Dermis microvascular lymphatic vessel endothelial cell (primary cell): ENCODE measurements at regions not wholly inside any gene's neighbourhood (a gene's known extent, or its start where the extent isn't known, plus 50 kb on each side); places are given as distances from the start of the nearest gene placed in this dataset.

ENCODE experiments used
- DNase-seq, 2 donors: peaks; one replicate each; pipeline versions ENCODE4 v3.0.0 to v3.0.0-alpha.2; 2010; ENCODE audit warnings: low read depth in 2 of 2

GRCh38 chr6:3527651-3527977 lies 70.8 kb upstream of the SLC22A23 start:
- DNase-seq, result no peak

- no peak for DNase-seq
Measured at GRCh38 chr6:3526962-3527650, 70.3 kb upstream of the SLC22A23 start.

DNA sequence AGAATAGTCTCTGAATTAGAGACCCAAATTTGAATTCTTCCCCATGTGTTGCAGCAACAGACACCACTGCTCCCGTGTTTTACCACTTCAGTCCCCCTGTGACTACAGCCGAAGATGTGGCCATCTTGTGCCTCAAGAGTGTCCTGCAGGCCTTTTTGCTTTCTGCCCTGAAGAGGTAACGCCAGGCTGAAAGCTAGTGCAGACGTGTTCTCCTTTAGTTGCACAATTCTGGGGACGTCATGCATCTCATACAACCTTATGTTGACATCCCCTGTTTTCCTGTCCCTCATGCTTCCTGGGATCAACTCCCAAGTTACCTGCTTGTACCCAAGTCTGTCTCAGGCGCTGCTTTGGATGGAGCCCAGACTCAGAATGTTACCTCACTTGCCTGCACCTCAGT lies 69.1 kb upstream of the SLC22A23 start:
- no peak for DNase-seq

DNA sequence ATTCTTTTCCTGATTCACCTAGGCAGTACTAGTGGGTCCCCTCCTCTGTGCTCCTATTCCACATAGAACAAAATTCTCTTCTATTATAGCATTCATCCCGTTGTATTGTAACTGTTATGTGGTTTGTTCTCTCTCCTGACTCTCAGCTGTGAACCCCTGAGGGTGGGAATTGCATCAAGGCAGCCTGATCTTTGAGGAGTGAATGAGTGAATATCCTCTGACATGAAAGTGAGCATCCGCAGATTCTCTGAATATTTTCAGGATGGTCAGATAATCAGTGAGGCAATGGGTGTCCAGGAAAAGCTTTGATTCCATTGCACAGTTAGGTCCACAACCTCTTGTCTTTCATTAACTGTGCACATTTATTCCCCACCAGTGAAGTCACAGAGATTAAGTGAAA lies 67.6 kb upstream of the SLC22A23 start:
- DNase-seq, result no peak

DNA sequence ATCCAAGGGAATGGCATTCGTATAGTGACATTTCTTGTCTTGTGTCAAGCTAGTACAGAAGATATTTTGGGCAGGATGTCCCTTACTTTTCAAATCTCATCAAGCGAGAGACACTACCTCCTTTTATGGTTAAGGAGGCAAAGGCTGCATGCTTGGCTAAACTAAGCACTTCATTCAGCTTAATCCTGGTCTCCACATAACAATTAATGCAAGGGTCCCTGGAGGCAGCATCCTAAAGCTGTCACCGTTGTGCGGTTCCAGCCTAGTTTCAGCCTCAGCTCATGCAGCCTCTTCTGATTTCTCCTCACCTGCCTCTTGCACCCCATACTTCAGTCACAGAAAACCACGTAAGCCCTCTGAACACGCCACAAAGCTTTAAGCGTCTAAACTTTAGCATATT lies 67.1 kb upstream of the SLC22A23 start:
- DNase-seq, result no peak

GRCh38 chr6:3523271-3523670 lies 66.4 kb upstream of the SLC22A23 start:
- DNase-seq, result no peak

- DNase-seq, result no peak
Measured at GRCh38 chr6:3522561-3523260, 65.9 kb upstream of the SLC22A23 start.

DNA sequence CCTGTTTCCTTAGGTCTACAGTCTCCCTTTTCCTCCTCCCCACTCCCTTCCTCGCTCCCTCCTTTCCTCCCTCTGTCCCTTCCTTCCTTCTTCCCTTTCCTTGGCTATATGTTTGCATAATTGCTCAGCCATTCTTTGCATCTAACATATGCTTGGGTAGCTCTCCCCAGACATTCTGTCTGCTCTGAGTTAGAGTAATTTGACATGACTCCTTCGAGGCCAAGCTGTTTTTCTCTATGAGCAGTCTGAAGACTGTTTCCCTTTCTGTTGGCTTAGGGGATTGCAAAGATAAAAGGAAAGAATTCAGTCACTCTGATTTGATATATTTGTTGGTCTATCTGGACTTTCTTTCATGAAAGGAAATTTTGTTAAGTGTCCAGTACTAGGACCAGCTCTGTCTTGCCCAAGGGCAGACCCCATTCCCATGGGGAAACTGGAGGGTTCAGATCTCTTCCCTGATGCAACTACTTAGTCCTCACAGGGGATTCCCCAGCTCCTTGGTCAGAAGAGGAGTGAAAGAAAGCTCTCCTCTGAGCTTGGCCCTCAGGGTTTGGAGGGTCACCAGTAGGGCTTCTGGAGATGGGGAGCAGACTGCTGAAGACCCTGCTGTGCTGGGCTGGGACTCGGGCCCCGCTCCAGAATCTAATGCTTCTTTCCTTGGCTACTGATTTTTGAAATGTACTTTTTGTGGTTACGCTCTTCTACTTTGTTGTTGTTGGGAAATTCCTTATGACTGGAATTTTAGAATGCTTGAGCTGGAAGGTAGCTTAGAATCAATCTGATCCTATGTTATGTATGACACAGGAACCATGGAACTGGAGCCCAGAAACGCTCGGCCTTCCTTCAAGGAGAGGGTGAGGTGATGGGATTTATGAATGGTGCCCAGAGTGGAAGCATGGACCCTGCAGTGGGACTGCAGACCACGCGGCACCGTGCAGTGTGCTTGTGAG lies 63.7 kb upstream of the SLC22A23 start:
- DNase-seq, result no peak

DNA sequence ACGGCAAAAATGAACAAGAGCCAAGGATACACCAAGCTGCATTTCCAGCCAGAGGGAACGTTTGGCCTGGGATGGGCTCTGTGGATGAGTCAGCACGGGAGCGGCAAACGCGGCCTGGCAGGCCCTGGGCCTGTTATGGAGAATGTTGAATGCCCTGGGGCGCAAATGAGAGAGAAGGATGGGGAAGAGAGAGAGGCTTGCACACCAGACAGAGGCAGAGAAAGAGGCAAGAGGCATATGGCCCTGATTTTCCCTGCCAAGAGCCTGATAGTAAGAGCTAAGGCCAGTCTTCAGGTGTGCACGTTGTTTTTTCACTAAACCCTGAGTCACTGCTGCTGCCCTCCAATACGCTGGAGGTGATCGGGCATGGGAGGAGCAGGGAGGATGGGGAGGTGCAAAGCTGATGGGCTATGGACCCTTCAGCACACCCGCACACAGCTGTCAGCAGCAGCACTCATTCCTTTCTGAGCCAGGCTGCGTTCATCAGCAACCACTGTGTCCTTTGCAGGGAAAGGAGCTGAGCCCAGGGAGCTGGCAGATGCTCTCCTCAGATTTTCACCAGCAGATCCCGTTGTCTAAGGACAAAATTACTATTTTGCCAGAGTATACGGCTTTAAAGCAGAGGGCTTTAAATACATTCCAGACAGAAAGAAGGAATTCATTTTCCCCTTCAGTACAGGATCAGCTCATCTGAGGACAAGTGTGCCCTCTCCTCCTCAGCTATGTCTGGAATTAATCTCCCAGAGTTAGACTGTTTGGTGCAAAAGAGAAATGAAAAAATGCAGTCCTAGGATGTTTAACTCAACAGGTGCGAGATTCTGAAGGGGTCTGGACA lies 61.7 kb upstream of the SLC22A23 start:
- DNase-seq, result peak; percentile 71 to 73

DNA sequence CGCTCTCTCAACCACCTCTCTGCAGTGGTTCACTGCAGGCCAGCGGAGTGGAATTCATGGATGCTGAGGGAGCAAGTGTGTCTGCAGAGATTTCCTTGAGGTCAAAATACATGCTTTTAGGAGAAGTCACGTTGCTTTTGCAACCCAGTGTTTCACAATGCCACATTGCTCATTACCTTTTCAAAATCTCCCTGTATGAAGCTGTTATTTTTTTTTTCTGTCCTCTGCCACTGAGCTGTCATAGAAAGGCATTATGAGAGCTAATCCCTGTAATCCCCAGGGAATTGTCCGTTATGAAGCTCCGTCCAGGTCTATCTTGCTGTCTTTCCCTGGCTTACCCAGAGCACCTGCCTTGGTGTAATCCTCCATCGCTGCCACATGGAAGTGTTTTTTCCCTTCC lies 60.5 kb upstream of the SLC22A23 start:
- DNase-seq, result no peak

GRCh38 chr6:3516092-3516491 lies 59.2 kb upstream of the SLC22A23 start:
- no peak for DNase-seq

GRCh38 chr6:3515669-3516068 lies 58.8 kb upstream of the SLC22A23 start:
- DNase-seq, result no peak

- no peak for DNase-seq
Measured at GRCh38 chr6:3513416-3513815, 56.6 kb upstream of the SLC22A23 start.

- DNase-seq, result no peak
Measured at GRCh38 chr6:3512832-3513231, 56.0 kb upstream of the SLC22A23 start.

DNA sequence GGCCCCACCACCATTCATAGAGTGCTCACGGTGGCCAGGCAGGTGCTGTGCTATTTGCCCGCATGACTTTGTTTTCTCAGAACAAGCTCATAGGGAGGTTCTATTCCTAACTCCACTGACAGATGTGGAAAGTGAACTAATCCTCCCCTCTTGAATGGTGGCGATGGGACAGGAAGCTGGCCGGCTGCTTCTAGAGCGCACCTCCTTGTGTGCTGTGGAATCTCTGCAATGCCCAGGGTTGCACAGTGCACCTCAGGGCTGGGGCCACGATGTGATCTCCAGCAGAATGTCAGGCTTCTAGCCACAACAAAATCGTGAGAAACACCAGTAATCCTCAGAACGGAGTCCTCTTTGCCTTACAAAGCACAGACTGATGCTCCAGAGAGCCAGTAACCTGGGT lies 53.8 kb upstream of the SLC22A23 start:
- no peak for DNase-seq

DNA sequence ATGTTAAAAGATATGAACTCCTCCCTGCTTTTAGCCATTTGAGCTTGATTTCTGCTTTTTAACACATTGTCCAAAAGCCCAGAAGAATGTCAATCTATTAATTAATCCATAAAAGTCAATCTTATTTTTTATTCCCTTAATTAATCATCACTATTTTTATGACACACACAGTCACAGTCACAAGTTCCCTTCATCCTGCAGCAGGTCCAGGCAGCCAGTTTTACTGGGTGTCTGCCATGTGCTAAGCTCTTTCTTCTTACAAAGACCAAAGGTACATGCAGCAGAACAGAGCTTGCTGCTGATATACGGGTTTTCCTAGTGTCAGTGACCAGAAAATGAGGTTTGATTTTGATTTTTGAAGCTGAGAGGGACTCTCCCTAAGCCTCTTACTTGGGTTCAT lies 53.3 kb upstream of the SLC22A23 start:
- no peak for DNase-seq

DNA sequence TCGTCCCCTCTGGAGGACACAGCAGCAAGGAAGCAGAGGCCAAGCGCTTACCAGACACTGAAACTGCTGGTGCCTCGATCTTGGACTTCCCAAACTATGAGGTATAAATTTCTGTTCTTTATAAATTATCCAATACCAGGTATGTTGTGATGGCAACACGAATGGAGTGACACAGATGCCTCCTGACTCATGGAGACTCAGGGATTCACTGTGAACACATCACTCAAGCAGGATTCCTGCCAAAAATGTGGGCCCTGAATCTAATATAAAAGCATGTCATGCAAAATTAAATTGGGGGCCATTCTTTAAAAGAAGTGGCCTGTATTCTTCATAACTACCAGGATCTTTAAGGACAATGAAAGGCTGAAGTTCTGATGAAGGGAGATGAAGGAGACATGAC lies 52.5 kb upstream of the SLC22A23 start:
- no peak for DNase-seq

DNA sequence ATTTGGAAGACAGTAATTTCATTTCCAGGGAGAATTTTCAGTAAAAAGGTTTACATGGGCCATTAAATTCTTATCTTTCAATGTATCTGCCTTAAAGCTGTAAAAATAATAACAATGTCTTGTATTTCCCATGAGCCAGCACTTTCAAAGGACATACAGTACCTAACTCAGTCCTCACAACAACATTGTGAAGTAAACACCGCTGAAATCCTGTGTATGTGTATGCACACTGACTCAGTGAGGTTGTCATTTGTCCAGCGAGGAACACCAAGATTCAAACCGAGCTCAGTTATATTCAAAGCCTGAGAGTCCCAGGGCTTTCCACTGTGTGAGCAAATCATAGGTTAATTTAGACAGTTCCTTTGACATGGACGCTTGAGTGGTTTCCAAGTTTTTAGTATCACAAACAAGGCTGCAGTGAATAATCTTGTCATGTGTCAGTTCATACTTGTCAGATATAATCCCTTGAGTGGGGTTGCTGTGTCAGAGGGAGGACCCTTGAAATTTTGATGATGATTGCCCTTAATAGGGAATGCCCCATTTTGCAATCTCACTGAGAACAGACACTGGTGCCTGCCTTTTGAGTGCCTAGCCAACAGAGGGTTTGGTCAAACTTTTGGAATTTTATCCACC lies 50.0 kb upstream of the SLC22A23 start:
- peak in 1 of 2 donors; percentile 55 for DNase-seq
